HG03196 (cell line): ENCODE measurements at regions not wholly inside any gene's neighbourhood (a gene's known extent, or its start where the extent isn't known, plus 50 kb on each side); places are given as distances from the start of the nearest gene placed in this dataset.

Experiments
- ATAC-seq: cut with Tn5 transposase; IDR thresholded peaks from one replicate; pipeline ENCODE4 v1.9.1; 2021; ENCODE audit not compliant: unreplicated experiment

GRCh38 chr9:129386812-129387177, 208.7 kb upstream of the IER5L start:
- no peak for ATAC-seq

DNA sequence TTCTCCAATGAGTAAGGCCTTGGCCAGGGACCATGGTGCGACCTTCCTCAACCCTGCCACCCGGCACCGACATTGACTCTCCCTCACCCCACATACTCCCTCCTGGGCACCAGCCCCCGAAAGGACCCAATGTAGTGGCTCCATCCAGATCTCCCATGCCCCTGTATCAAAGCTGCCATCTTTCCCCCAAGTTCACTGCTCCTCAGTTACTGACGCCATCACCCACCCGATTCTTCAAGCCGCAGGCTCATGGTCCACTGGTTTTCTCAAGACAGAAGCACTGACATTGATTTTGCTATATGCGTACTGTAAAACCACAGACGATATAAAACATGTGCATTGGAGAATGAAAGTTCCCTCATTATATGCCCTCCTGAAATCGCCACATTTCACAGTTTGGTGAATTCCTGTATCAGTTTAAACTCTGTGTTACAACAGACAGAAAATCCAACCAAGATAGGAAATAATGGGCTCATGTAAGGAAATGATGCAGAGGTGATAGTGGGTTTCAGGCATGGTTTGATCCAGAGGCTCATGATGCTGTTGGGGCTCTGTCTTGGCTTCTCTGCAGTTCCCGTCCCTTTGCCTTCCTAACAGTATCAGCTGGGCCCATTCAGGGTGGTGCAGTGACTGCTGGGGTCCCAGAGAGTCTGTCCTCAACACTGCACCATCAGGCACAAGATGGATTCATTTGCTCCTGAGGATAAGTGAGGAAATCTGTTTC, 207.3 kb upstream of the IER5L start:
- no peak for ATAC-seq

GRCh38 chr9:129384491-129385210, 206.6 kb upstream of the IER5L start:
- no peak for ATAC-seq

DNA sequence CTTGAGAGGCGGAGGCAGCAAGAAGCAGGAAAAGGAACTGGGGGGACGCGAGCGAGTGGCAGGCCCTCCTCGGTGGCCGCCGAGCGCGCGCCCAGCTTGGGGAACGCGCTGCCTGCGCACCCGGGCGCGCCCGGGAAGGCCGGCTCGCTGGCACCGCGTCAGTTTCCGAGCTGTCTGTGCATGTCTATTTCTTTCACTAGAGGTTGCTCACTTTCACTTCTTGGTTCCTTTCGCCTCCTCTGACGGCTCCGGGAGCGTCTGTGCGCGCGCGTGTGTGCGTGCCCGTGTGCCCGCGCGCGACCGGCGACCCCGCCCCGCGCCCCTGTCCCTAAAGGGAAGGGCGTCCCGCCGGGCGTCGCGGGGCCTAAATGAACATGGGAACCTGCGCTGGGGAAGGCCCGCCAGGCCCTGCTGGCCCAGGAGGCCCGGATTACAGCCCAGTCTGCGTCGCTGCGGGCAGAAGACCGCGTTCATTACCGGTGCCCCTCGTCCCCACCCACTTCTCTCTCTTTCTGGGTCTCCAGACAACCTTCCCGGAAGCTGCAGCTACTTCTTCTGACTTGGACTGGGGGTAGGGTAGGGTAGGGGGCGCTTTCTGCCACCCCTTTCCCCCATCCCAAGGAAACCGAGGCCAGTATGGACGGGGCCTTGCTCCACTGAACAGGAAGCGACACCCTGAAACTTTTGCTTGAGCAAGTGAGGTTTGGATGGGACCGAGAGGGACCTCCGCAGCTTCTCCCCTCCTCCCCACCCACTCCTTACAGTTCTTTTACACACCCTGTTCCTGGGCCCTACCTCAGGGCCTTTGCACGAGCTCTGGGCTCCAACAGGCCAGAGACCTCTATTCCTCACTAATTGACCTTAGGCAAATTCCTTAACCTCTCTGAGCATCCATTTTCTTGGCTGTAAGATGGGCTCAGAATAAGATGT, 205.8 kb upstream of the IER5L start:
- peak; percentile 76 for ATAC-seq

GRCh38 chr9:129383019-129383560, 205.0 kb upstream of the IER5L start:
- peak; percentile 14 for ATAC-seq

- no peak for ATAC-seq
Measured at GRCh38 chr9:129382281-129383018, 204.4 kb upstream of the IER5L start.

GRCh38 chr9:129381481-129381957, 203.5 kb upstream of the IER5L start:
- no peak for ATAC-seq

- ATAC-seq, result no peak
Measured at GRCh38 chr9:129380961-129381401, 202.9 kb upstream of the IER5L start.

GRCh38 chr9:129379886-129380285, 201.8 kb upstream of the IER5L start:
- no peak for ATAC-seq

DNA sequence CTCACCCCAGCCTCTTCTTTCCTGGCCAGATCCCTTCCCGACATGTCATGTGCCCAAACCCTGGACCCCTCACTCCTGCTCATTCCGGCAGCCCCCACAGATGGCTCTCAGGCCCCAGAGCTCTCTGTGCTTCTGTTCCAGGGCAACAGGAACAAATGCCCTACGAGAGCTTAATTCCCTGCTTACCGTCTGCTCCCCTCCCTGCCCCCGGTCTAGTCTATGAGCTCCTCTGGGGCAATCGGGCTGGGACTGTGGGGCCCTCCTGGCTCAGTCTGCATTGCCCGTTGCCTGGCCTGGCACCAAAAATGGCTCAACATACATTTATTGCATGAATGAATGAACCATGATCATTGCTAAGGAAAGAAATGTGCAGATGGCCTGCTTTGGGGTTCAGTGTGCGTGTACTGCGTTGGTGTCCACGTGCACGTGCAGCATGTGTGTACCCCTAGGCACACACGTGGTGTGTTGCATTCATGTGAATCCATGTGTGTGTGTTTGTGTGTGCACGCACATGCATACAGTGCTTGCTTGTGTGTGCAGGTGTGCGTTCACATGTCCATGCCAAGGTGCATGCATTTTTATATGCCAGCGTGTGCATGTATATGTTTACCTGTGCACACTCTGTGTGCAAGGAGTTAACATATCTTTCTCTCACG, 201.2 kb upstream of the IER5L start:
- ATAC-seq, result no peak

DNA sequence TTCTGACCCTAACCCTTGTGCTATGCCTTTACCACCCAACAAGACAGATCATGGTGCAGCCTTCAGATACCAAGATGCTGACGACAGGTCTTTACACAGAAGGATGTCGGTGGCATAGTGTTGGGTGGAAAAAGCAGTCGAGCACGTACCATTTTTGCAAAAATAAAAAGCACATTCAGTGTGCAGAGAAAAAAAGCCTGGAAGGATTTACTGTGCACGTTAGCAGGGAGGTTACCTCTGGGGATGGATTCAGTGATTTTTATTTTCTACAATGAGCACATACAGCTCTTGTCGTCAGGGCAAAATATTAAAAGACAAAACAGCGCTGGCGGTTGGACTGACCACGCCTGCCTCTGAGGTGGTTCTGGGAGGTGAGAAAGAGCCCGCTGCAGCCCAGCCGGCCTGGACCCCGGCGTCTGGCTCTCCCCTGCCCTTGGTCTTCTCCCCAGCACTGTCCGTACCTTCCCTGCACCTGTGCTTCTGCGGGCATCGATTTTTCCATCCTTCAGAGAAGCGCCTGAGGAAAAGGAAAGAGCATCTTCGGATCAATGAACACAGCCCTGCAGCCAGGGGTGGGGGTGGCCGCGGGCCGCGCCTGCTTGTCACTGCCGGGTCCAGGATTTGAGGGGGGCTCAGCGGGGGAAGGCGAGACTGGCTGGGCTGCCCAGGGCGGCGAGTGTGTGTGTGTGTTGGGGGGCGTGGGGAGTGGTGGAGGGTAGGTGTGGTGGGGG, 200.0 kb upstream of the IER5L start:
- no peak for ATAC-seq

- no peak for ATAC-seq
Measured at GRCh38 chr9:129377181-129377580, 199.1 kb upstream of the IER5L start.

DNA sequence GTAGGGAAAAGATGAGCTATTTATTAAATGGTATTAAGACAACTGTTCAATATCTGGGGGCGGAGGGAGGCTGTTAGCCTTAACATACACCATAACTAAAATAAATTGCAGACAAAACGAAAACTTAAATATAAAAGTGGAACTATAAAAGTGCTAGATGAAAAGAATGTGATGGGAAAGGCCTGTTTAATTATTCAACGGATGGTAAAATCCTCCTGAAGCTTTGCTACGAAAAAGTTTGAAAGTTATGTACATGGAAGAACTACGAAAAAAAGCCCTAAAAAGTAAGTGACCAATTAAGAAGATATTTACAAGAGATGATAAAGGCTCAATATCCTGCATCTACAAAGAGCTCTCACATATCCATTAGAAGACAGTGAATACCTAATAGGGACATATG, 197.8 kb upstream of the IER5L start:
- ATAC-seq, result no peak

DNA sequence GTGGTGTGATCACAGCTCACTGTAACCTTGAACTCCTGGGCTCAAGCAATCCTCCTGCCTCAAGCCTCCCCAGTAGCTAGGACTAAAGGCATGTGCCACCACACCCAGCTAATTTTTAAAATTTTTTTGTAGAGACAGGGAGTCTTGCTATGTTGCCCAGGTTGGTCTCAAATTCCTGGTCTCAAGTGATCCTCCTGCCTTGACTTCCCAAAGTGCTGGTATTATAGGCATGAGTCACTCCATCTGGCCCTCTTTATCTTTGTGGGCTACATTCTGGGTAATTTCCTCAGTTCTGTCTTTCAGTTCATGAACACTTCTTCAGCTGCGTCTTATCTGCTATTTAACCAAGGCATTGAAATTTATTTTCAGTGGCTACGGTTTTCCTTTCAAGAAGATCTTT, 196.6 kb upstream of the IER5L start:
- ATAC-seq, result no peak

DNA sequence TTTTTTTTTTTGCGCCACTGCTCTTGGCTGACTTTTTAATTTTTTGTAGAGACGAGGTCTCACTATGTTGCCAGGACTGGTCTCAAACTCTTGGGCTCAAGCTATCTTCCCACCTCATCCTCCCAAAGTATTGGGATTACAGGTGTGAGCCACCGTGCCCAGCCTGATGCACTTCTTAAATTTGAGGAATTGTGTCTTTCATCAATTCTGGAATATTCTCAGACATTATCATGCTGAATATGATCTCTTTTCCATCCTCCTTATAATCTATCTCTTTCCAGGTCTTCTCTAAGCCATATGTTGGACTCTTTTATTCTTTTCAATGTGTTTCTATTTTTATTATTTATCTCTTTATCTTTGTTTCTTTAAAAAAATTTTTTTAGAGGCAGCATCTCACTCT, 196.2 kb upstream of the IER5L start:
- ATAC-seq, result no peak

GRCh38 chr9:129373361-129373760, 195.3 kb upstream of the IER5L start:
- ATAC-seq, result no peak

GRCh38 chr9:129370770-129371169, 192.7 kb upstream of the IER5L start:
- no peak for ATAC-seq

GRCh38 chr9:129368444-129368978, 190.4 kb upstream of the IER5L start:
- no peak for ATAC-seq

DNA sequence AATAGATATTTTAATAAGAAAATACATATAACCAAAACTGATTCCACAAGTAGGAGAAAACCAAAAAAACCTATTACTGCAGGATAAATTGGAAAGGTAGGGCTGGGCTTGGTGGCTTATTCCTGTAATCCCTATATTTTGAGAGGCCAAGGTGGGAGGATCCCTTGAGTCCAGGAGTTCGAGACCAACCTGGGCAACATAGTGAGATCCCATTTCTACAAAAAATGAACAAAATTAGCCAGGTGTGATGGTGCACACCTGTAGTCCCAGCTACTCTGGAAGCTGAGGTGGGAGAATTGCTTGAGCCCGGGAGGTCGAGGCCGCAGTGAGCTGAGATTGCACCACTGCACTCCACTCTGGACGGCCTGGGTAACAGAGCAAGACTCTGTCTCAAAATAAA, 189.2 kb upstream of the IER5L start:
- no peak for ATAC-seq
